ENCODE measurements at regions not wholly inside any gene's neighbourhood (a gene's known extent, or its start where the extent isn't known, plus 50 kb on each side); places are given as distances from the start of the nearest gene placed in this dataset.

GRCh38 chr5:82620957-82621600 is 342.9 kb upstream of the RPS23 start:
- no peaks in the 10 kb centered on the region for H4K20me1 ChIP-seq (ENCODE audit: insufficient read depth, low read length, poor library complexity, severe bottlenecking)
- H3K4me2 ChIP-seq (ENCODE audit: low read depth, low read length, poor library complexity, severe bottlenecking): peak overlapping the region; percentile 38
- no peak overlapping the region for H3K9ac ChIP-seq (ENCODE audit: low read depth, low read length, poor library complexity, severe bottlenecking)
- no peaks in the 10 kb centered on the region for H3K9me3 ChIP-seq (ENCODE audit: insufficient read depth, low read depth, low read length)
- H3F3A ChIP-seq (ENCODE audit: low read depth): no peaks in the 10 kb centered on the region
- H3K4me3 ChIP-seq (ENCODE audit: low read length, poor library complexity, severe bottlenecking): no peak overlapping the region
- peaks cover 13% of the 10 kb centered on the region for H3K4me1 ChIP-seq (ENCODE audit: insufficient read depth, low read length, poor library complexity, severe bottlenecking)
- TF ChIP-seq EZH2phosphoT487 (IDR thresholded peaks at IDR 0.05; ENCODE audit: borderline replicate concordance) (peak; percentile 24; the same call in 1 of the 2 replicates), CTCF (conservative IDR thresholded peaks at IDR 0.05; ENCODE audit: low read length) (no peak)
- peaks cover 42% of the 10 kb centered on the region for H3K27me3 ChIP-seq (ENCODE audit: insufficient read depth, low read length, poor library complexity, severe bottlenecking)
- H3K36me3 ChIP-seq (ENCODE audit: insufficient read depth, low read length): no peaks in the 10 kb centered on the region
- no peaks in the 10 kb centered on the region for H3K9me2 ChIP-seq (replicated peaks; ENCODE audit: low read depth, low read length)
- H3K79me2 ChIP-seq (ENCODE audit: insufficient read depth, low read length): no peaks in the 10 kb centered on the region
- H2AFZ ChIP-seq (ENCODE audit: low read length): no peak overlapping the region

GRCh38 chr5:82619097-82619496 is 340.9 kb upstream of the RPS23 start:
- H3K27me3 ChIP-seq (ENCODE audit: insufficient read depth, low read length, poor library complexity, severe bottlenecking): peaks cover 42% of the 10 kb centered on the region
- H3K4me2 ChIP-seq (ENCODE audit: low read depth, low read length, poor library complexity, severe bottlenecking): no peak overlapping the region
- TF ChIP-seq CTCF (conservative IDR thresholded peaks at IDR 0.05; ENCODE audit: low read length): no peak
- no peak for TF ChIP-seq EZH2phosphoT487 (IDR thresholded peaks at IDR 0.05; ENCODE audit: borderline replicate concordance)
- no peak overlapping the region for H2AFZ ChIP-seq (ENCODE audit: low read length)
- no peaks in the 10 kb centered on the region for H3K9me2 ChIP-seq (replicated peaks; ENCODE audit: low read depth, low read length)
- peaks cover 13% of the 10 kb centered on the region for H3K4me1 ChIP-seq (ENCODE audit: insufficient read depth, low read length, poor library complexity, severe bottlenecking)
- H3K9me3 ChIP-seq (ENCODE audit: insufficient read depth, low read depth, low read length): no peaks in the 10 kb centered on the region
- H3K4me3 ChIP-seq (ENCODE audit: low read length, poor library complexity, severe bottlenecking): no peak overlapping the region
- no peak overlapping the region for H3K9ac ChIP-seq (ENCODE audit: low read depth, low read length, poor library complexity, severe bottlenecking)
- no peaks in the 10 kb centered on the region for H3K36me3 ChIP-seq (ENCODE audit: insufficient read depth, low read length)
- no peaks in the 10 kb centered on the region for H3K79me2 ChIP-seq (ENCODE audit: insufficient read depth, low read length)
- no peaks in the 10 kb centered on the region for H4K20me1 ChIP-seq (ENCODE audit: insufficient read depth, low read length, poor library complexity, severe bottlenecking)
- H3F3A ChIP-seq (ENCODE audit: low read depth): no peaks in the 10 kb centered on the region

- H3K9me2 ChIP-seq (replicated peaks; ENCODE audit: low read depth, low read length): no peaks in the 10 kb centered on the region
- no peak overlapping the region for H3K9ac ChIP-seq (ENCODE audit: low read depth, low read length, poor library complexity, severe bottlenecking)
- H4K20me1 ChIP-seq (ENCODE audit: insufficient read depth, low read length, poor library complexity, severe bottlenecking): no peaks in the 10 kb centered on the region
- TF ChIP-seq CTCF (conservative IDR thresholded peaks at IDR 0.05; ENCODE audit: low read length) (no peak), EZH2phosphoT487 (IDR thresholded peaks at IDR 0.05; ENCODE audit: borderline replicate concordance) (no peak)
- no peaks in the 10 kb centered on the region for H3K79me2 ChIP-seq (ENCODE audit: insufficient read depth, low read length)
- H3K27me3 ChIP-seq (ENCODE audit: insufficient read depth, low read length, poor library complexity, severe bottlenecking): peaks cover 16% of the 10 kb centered on the region
- H3K4me3 ChIP-seq (ENCODE audit: low read length, poor library complexity, severe bottlenecking): no peak overlapping the region
- no peaks in the 10 kb centered on the region for H3K4me1 ChIP-seq (ENCODE audit: insufficient read depth, low read length, poor library complexity, severe bottlenecking)
- H3K4me2 ChIP-seq (ENCODE audit: low read depth, low read length, poor library complexity, severe bottlenecking): no peak overlapping the region
- H3K36me3 ChIP-seq (ENCODE audit: insufficient read depth, low read length): no peaks in the 10 kb centered on the region
- no peaks in the 10 kb centered on the region for H3F3A ChIP-seq (ENCODE audit: low read depth)
- H3K9me3 ChIP-seq (ENCODE audit: insufficient read depth, low read depth, low read length): peaks cover 5% of the 10 kb centered on the region; the same call in 1 of the 2 replicates
- no peak overlapping the region for H2AFZ ChIP-seq (ENCODE audit: low read length)
These were observed 336.6 kb upstream of the RPS23 start for GRCh38 chr5:82614706-82615105.

Measured in Loucy (cell line).